ENCODE measurements at regions not wholly inside any gene's neighbourhood (a gene's known extent, or its start where the extent isn't known, plus 50 kb on each side); places are given as distances from the start of the nearest gene placed in this dataset.
A peak's percentile ranks its signal among the peaks of the same experiment; 100 is the strongest.

GRCh38 chr7:351681-352480 lies 61.9 kb downstream of the FOXL3 start:
- Histone ChIP-seq H3K27ac (ENCODE audit: extremely low read depth, low read depth, low read length) (no peak overlapping the region), H3K36me3 (ENCODE audit: control insufficient read depth in 2 of 2, insufficient read depth in 1 of 2, low read length in 2 of 2) (no peaks in the 10 kb centered on the region), H3K4me1 (ENCODE audit: control insufficient read depth, insufficient read depth, low read length) (no peaks in the 10 kb centered on the region), H3K9me3 (ENCODE audit: control insufficient read depth, insufficient read depth, low read depth, low read length) (no peaks in the 10 kb centered on the region), H3K4me3 (ENCODE audit: low read depth, low read length) (no peak overlapping the region)
- ChIA-PET CTCF (no interaction called here), POLR2A (no interaction called here)
- TF ChIP-seq ZIC2 (tag by site-specific recombination; IDR thresholded peaks at IDR 0.05), result peak; percentile 12; the same call in 1 of the 2 replicates
- TF ChIP-seq, protein P1, sequence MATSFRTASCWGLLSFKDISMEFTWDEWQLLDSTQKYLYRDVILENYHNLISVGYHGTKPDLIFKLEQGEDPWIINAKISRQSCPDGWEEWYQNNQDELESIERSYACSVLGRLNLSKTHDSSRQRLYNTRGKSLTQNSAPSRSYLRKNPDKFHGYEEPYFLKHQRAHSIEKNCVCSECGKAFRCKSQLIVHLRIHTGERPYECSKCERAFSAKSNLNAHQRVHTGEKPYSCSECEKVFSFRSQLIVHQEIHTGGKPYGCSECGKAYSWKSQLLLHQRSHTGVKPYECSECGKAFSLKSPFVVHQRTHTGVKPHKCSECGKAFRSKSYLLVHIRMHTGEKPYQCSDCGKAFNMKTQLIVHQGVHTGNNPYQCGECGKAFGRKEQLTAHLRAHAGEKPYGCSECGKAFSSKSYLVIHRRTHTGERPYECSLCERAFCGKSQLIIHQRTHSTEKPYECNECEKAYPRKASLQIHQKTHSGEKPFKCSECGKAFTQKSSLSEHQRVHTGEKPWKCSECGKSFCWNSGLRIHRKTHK (tag by site-specific recombination; IDR thresholded peaks at IDR 0.05), result no peak
- no peak for TF ChIP-seq ZNF10 (tag by site-specific recombination; IDR thresholded peaks at IDR 0.05)
- no peak for TF ChIP-seq BCL11B (tag by site-specific recombination; IDR thresholded peaks at IDR 0.05; ENCODE audit: low read depth)
- TF ChIP-seq ZBTB17 (tag by site-specific recombination; IDR thresholded peaks at IDR 0.05), result no peak

GRCh38 chr7:353746-354325 lies 63.9 kb downstream of the FOXL3 start:
- TF ChIP-seq ZNF48 (tag by site-specific recombination; IDR thresholded peaks at IDR 0.05) (no peak), ZNF175 (tag by site-specific recombination; IDR thresholded peaks at IDR 0.05) (no peak), KLF9 (tag by site-specific recombination; IDR thresholded peaks at IDR 0.05; ENCODE audit: low read depth) (no peak), ZNF202 (tag by site-specific recombination; IDR thresholded peaks at IDR 0.05; ENCODE audit: borderline replicate concordance) (no peak), ZBTB10 (tag by site-specific recombination; IDR thresholded peaks at IDR 0.05) (no peak), SCRT1 (tag by site-specific recombination; IDR thresholded peaks at IDR 0.05; ENCODE audit: borderline replicate concordance) (no peak), ZNF121 (tag by site-specific recombination; IDR thresholded peaks at IDR 0.05) (no peak), ZBTB26 (tag by site-specific recombination; optimal IDR thresholded peaks at IDR 0.05) (no peak), HOXA7 (CRISPR knock-in tag; IDR thresholded peaks at IDR 0.05; ENCODE audit: borderline replicate concordance) (no peak), ZNF530 (tag by site-specific recombination; IDR thresholded peaks at IDR 0.05; ENCODE audit: low read depth) (no peak), REPIN1 (tag by site-specific recombination; IDR thresholded peaks at IDR 0.05; ENCODE audit: low read depth) (no peak), ZSCAN23 (tag by site-specific recombination; IDR thresholded peaks at IDR 0.05) (no peak), ZBTB8A (tag by site-specific recombination; IDR thresholded peaks at IDR 0.05) (no peak), MZF1 (tag by site-specific recombination; IDR thresholded peaks at IDR 0.05; ENCODE audit: borderline replicate concordance) (no peak), ZNF350 (tag by site-specific recombination; IDR thresholded peaks at IDR 0.05) (no peak), MEIS1 (CRISPR knock-in tag; IDR thresholded peaks at IDR 0.05; ENCODE audit: borderline replicate concordance) (no peak)
- TF ChIP-seq, protein P1 (tag by site-specific recombination; IDR thresholded peaks at IDR 0.05), result no peak
- POLR2A ChIA-PET, result no interaction called here
- Histone ChIP-seq H3K9me3 (ENCODE audit: control insufficient read depth, insufficient read depth, low read depth, low read length) (no peaks in the 10 kb centered on the region), H3K4me1 (ENCODE audit: control insufficient read depth, insufficient read depth, low read length) (no peaks in the 10 kb centered on the region), H3K36me3 (ENCODE audit: control insufficient read depth in 2 of 2, insufficient read depth in 1 of 2, low read length in 2 of 2) (no peaks in the 10 kb centered on the region), H3K27ac (ENCODE audit: extremely low read depth, low read depth, low read length) (no peak overlapping the region), H3K4me3 (ENCODE audit: low read depth, low read length) (no peak overlapping the region)
- CTCF ChIA-PET, result no interaction called here

Data from HEK293 (cell line).